ENCODE measurements at regions not wholly inside any gene's neighbourhood (a gene's known extent, or its start where the extent isn't known, plus 50 kb on each side); places are given as distances from the start of the nearest gene placed in this dataset.

GRCh38 chr1:208450958-208451357 lies 206.8 kb upstream of the PLXNA2 start:
- no peak for TF ChIP-seq CTCF (conservative IDR thresholded peaks at IDR 0.05 in 1 of 2, IDR thresholded peaks at IDR 0.05 in 1 of 2; ENCODE audit: extremely low read depth in 1 of 2, insufficient read depth in 1 of 2, low read depth in 1 of 2, low read length in 2 of 2)
- no peak for TF ChIP-seq EZH2 (IDR thresholded peaks at IDR 0.05; ENCODE audit: borderline replicate concordance, low read length)
